Endothelial cell (in vitro differentiated cells): ENCODE measurements at regions not wholly inside any gene's neighbourhood (a gene's known extent, or its start where the extent isn't known, plus 50 kb on each side); places are given as distances from the start of the nearest gene placed in this dataset.
A peak's percentile ranks its signal among the peaks of the same experiment; 100 is the strongest.
"Not testable (repeated sequence)": the region's sequence is repeated elsewhere in the genome, so short reads cannot be mapped to it uniquely, and the experiment has no call there.

Experiments used
- DNase-seq: peaks from one replicate; pipeline ENCODE4 v3.0.0; 2021; ENCODE audit warnings: low spot score
- H3K27ac Mint-ChIP-seq: one replicate; pipeline ENCODE4 v1.8.0; 2021; ENCODE audit warnings: mixed read lengths, inconsistent platforms; ENCODE audit not compliant: unreplicated experiment
- H3K27me3 Mint-ChIP-seq: one replicate; pipeline ENCODE4 v1.8.0; 2021; ENCODE audit warnings: mild to moderate bottlenecking, moderate library complexity, mixed read lengths, inconsistent platforms; ENCODE audit not compliant: unreplicated experiment
- H3K36me3 Mint-ChIP-seq: one replicate; pipeline ENCODE4 v1.8.0; 2021; ENCODE audit warnings: mild to moderate bottlenecking, low read depth, mixed read lengths, inconsistent platforms; ENCODE audit not compliant: unreplicated experiment
- H3K4me1 Mint-ChIP-seq: one replicate; pipeline ENCODE4 v1.8.0; 2021; ENCODE audit warnings: mild to moderate bottlenecking, mixed read lengths, inconsistent platforms; ENCODE audit not compliant: unreplicated experiment
- H3K4me3 Mint-ChIP-seq: one replicate; pipeline ENCODE4 v1.8.0; 2021; ENCODE audit warnings: mild to moderate bottlenecking, mixed read lengths, inconsistent platforms; ENCODE audit not compliant: unreplicated experiment
- H3K9me3 Mint-ChIP-seq: one replicate; pipeline ENCODE4 v1.8.0; 2021; ENCODE audit warnings: mixed read lengths, inconsistent platforms; ENCODE audit not compliant: unreplicated experiment
- TF ChIP-seq, protein P1 (sequence below): fragments of 200-600 bp; sonication (generic); IDR thresholded peaks from one replicate; pipeline ENCODE4 v1.5.0; 2021; ENCODE audit warnings: antibody characterized with exemption; ENCODE audit not compliant: unreplicated experiment

DNA sequence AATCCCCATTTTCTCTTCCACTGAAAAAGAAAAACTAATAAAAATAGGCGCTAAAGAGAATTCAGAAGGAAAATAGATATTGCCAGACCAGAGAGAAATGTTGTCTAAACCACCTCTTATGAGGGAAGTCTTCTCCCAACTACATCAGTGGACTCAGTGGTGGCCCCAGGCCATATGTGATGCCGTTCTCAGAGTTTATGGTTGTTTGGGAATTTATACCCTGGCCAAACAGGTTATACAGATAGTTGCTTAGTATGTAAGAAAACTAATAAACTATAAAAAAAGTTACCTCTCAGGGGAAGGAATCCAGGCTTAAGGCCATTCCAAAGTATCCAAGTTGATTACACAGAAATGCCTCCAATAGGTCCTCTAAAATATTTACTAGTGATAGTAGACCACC is 103.4 kb upstream of the RBM19 start:
- Mint-ChIP-seq H3K9me3 (no peaks in the 10 kb centered on the region), H3K4me3 (no peak overlapping the region), H3K4me1 (peaks cover 6% of the 10 kb centered on the region), H3K36me3 (no peaks in the 10 kb centered on the region), H3K27ac (no peak overlapping the region), H3K27me3 (peaks cover under 1% of the 10 kb centered on the region)
- no peak for DNase-seq
- TF ChIP-seq, protein P1, sequence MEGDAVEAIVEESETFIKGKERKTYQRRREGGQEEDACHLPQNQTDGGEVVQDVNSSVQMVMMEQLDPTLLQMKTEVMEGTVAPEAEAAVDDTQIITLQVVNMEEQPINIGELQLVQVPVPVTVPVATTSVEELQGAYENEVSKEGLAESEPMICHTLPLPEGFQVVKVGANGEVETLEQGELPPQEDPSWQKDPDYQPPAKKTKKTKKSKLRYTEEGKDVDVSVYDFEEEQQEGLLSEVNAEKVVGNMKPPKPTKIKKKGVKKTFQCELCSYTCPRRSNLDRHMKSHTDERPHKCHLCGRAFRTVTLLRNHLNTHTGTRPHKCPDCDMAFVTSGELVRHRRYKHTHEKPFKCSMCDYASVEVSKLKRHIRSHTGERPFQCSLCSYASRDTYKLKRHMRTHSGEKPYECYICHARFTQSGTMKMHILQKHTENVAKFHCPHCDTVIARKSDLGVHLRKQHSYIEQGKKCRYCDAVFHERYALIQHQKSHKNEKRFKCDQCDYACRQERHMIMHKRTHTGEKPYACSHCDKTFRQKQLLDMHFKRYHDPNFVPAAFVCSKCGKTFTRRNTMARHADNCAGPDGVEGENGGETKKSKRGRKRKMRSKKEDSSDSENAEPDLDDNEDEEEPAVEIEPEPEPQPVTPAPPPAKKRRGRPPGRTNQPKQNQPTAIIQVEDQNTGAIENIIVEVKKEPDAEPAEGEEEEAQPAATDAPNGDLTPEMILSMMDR: no peak

DNA sequence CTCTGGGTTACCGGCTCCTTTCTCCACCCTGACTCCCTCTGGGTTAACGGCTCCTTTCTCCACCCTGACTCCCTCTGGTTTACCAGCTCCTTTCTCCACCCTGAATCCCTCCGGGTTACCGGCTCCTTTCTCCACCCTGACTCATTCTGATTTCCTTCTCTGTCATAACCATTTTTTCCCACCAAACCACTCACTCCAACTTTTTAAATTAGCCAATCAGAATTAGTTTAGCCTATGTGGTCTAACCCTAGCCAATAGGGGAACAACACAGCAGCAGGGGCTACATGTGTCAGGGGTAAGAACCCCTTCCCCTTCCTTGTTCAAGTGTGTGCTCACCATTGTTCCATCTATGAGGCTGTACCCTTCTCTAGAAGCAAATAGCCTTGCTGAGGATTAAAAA is 98.4 kb upstream of the RBM19 start:
- Mint-ChIP-seq H3K27me3 (peaks cover 2% of the 10 kb centered on the region), H3K4me1 (peaks cover 6% of the 10 kb centered on the region), H3K9me3 (no peaks in the 10 kb centered on the region), H3K27ac (no peak overlapping the region), H3K4me3 (peak overlapping the region; percentile 38), H3K36me3 (no peaks in the 10 kb centered on the region)
- TF ChIP-seq, protein P1: no peak
- no peak for DNase-seq

DNA sequence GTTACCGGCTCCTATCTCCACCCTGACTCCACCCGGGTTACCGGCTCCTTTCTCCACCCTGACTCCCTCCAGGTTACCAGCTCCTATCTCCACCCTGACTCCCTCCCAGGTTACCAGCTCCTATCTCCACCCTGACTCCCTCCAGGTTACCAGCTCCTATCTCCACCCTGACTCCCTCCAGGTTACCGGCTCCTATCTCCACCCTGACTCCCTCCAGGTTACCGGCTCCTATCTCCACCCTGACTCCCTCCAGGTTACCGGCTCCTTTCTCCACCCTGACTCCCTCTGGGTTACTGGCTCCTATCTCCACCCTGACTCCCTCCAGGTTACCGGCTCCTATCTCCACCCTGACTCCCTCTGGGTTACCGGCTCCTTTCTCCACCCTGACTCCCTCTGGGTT is 97.9 kb upstream of the RBM19 start:
- not testable (repeated sequence) for H3K36me3 Mint-ChIP-seq, H3K4me3 Mint-ChIP-seq, H3K27me3 Mint-ChIP-seq, H3K4me1 Mint-ChIP-seq, H3K9me3 Mint-ChIP-seq, H3K27ac Mint-ChIP-seq, DNase-seq

DNA sequence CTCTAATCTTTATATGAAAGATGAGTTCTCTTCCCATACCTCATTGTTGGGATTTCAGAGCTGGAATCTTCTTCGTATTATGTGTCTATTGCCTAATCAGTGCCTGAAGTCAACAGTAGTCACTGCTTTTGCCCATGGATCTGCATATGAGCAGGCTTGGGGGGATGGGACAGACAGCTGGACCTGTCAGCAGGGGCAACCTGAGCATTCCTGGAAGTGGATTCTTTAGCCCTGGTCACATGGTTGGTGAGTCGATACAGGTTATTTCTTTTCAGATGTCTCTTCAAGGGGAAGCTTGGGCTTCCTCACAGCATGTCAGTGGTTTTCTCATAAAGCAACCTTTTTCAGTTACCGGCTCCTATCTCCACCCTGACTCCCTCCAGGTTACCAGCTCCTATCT is 97.3 kb upstream of the RBM19 start:
- no peak overlapping the region for H3K4me3 Mint-ChIP-seq
- H3K27me3 Mint-ChIP-seq: peaks cover 2% of the 10 kb centered on the region
- H3K9me3 Mint-ChIP-seq: no peaks in the 10 kb centered on the region
- TF ChIP-seq, protein P1: no peak
- no peak for DNase-seq
- no peaks in the 10 kb centered on the region for H3K4me1 Mint-ChIP-seq
- no peak overlapping the region for H3K27ac Mint-ChIP-seq
- no peaks in the 10 kb centered on the region for H3K36me3 Mint-ChIP-seq

DNA sequence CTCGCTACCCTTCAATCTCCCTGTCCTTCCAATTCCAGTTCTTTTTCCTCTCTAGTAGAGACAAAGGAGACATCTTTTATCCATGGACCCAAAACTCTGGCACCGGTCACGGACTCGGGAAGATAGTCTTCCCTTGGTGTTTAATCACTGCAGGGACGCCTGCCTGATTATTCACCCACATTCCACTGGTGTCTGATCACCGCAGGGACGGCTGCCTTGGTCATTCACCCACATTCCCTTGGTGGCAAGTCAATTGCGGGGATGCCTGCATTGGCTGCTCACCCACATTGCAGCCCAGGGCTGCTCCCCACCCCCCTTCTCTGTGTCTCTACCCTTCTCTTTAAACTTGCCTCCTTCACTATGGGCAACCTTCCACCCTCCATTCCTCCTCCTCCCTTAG is 90.2 kb upstream of the RBM19 start:
- not testable (repeated sequence) for H3K4me3 Mint-ChIP-seq, H3K4me1 Mint-ChIP-seq, DNase-seq, H3K27me3 Mint-ChIP-seq, H3K9me3 Mint-ChIP-seq, H3K36me3 Mint-ChIP-seq, H3K27ac Mint-ChIP-seq

DNA sequence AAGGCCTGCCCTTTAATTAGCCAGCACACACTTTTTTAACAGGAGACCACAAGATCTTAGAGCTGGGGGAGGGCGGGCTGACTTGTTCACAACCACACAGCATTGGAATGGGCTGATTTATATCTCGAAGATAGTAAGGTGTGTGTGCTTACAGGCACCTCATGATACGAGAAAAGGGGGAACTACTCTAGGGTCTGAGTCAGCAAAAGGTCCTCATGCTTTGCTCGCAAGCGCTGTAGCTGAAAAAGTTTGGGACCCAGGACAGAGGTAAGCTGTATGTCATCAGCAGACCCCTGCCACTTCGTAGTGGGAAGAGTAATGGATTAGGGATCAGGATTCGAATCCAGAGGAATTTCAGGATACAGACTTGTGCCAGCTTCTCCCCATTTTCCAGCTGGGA is 88.9 kb upstream of the RBM19 start:
- TF ChIP-seq, protein P1: no peak
- H3K4me1 Mint-ChIP-seq: no peaks in the 10 kb centered on the region
- no peaks in the 10 kb centered on the region for H3K9me3 Mint-ChIP-seq
- no peak for DNase-seq
- H3K27ac Mint-ChIP-seq: no peak overlapping the region
- no peak overlapping the region for H3K4me3 Mint-ChIP-seq
- H3K36me3 Mint-ChIP-seq: no peaks in the 10 kb centered on the region
- H3K27me3 Mint-ChIP-seq: peaks cover 7% of the 10 kb centered on the region
